Cardiac muscle cell (in vitro differentiated cells and primary cell): ENCODE measurements at regions not wholly inside any gene's neighbourhood (a gene's known extent, or its start where the extent isn't known, plus 50 kb on each side); places are given as distances from the start of the nearest gene placed in this dataset.

ENCODE experiments used
- DNase-seq, 2 donors: peaks; one replicate each; pipeline versions ENCODE4 v3.0.0 to v3.0.0-alpha.2; 2010 to 2017; ENCODE audit warnings: low read depth in 1 of 2, low spot score in 1 of 2
- H3K27ac ChIP-seq: fragments of 200-600 bp; sonication (generic); 2 replicates; pipeline ENCODE4 v1.5.1; 2016
- H3K27me3 ChIP-seq: fragments of 200-600 bp; sonication (generic); 2 replicates; pipeline ENCODE4 v1.6.0; 2016; ENCODE audit warnings: control low read depth
- H3K36me3 ChIP-seq: fragments of 200-600 bp; sonication (generic); 2 replicates; pipeline ENCODE4 v1.5.1; 2016; ENCODE audit warnings: control low read depth
- H3K4me1 ChIP-seq: fragments of 200-600 bp; sonication (generic); 2 replicates; pipeline ENCODE4 v1.8.1; 2017; ENCODE audit warnings: low read depth, mild to moderate bottlenecking, mixed run types
- H3K4me3 ChIP-seq: fragments of 200-600 bp; sonication (generic); 2 replicates; pipeline ENCODE4 v1.5.1; 2016; ENCODE audit warnings: mild to moderate bottlenecking
- H3K9me3 ChIP-seq: fragments of 200-600 bp; sonication (generic); 2 replicates; pipeline ENCODE4 v1.5.1; 2017; ENCODE audit warnings: low read depth, mild to moderate bottlenecking, control low read depth
- CTCF ChIP-seq: IDR thresholded peaks from 2 replicates; pipeline ENCODE4 v1.5.1; 2012; ENCODE audit warnings: low read depth, mild to moderate bottlenecking, low read length

GRCh38 chr20:60629206-60629605, 622.9 kb upstream of the CDH4 start:
- no peak for DNase-seq
- Histone ChIP-seq H3K9me3 (no peaks in the 10 kb centered on the region), H3K36me3 (no peaks in the 10 kb centered on the region), H3K27ac (no peak overlapping the region), H3K4me1 (no peaks in the 10 kb centered on the region), H3K4me3 (no peak overlapping the region), H3K27me3 (no peaks in the 10 kb centered on the region)
- TF ChIP-seq CTCF, result no peak

- Histone ChIP-seq H3K27me3 (no peaks in the 10 kb centered on the region), H3K36me3 (no peaks in the 10 kb centered on the region), H3K4me1 (no peaks in the 10 kb centered on the region), H3K4me3 (no peak overlapping the region), H3K9me3 (no peaks in the 10 kb centered on the region), H3K27ac (no peak overlapping the region)
- no peak for DNase-seq
- TF ChIP-seq CTCF, result no peak
Observed at GRCh38 chr20:60630609-60631008, 621.5 kb upstream of the CDH4 start.

DNA sequence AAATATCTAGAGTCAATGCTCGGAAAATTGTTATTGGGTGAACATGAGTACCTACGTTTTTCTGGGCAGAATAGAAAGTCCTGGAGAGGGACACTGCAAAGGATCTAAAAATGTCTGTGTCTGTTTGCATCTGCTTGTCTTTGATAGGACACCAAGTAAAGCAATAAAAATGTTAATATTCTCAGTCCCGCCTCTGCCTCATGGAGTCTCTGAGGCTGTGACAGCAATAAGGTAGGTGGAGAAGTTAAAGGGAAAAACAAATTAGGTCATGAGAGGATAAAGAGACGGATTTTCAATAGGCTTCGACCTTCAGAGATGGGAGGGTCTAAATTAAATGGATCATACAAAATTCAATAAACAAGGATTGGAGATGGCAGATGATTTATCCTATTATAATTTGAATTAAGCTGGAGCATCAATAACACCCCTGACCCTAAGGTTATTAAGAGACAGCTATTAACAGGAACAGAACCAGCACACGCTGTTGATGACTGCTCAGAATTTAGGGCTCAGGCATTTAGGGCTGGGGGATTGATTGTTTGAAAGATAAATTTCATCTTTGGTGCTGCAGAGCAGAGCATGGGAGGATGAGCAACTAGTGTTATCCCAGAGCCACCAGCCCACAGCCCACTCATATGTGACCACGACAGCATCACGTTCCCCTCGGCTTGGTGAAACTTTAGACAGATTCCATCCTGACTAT, 620.3 kb upstream of the CDH4 start:
- Histone ChIP-seq H3K27ac (no peak overlapping the region), H3K4me3 (no peak overlapping the region), H3K36me3 (no peaks in the 10 kb centered on the region), H3K4me1 (no peaks in the 10 kb centered on the region), H3K9me3 (no peaks in the 10 kb centered on the region), H3K27me3 (no peaks in the 10 kb centered on the region)
- DNase-seq, result no peak
- TF ChIP-seq CTCF, result no peak

- DNase-seq, result no peak
- no peak overlapping the region for H3K4me3 ChIP-seq
- no peaks in the 10 kb centered on the region for H3K4me1 ChIP-seq
- H3K27me3 ChIP-seq, result no peaks in the 10 kb centered on the region
- H3K27ac ChIP-seq, result no peak overlapping the region
- H3K36me3 ChIP-seq, result no peaks in the 10 kb centered on the region
- H3K9me3 ChIP-seq, result no peaks in the 10 kb centered on the region
- no peak for TF ChIP-seq CTCF
Observed at GRCh38 chr20:60632391-60633262, 619.4 kb upstream of the CDH4 start.

DNA sequence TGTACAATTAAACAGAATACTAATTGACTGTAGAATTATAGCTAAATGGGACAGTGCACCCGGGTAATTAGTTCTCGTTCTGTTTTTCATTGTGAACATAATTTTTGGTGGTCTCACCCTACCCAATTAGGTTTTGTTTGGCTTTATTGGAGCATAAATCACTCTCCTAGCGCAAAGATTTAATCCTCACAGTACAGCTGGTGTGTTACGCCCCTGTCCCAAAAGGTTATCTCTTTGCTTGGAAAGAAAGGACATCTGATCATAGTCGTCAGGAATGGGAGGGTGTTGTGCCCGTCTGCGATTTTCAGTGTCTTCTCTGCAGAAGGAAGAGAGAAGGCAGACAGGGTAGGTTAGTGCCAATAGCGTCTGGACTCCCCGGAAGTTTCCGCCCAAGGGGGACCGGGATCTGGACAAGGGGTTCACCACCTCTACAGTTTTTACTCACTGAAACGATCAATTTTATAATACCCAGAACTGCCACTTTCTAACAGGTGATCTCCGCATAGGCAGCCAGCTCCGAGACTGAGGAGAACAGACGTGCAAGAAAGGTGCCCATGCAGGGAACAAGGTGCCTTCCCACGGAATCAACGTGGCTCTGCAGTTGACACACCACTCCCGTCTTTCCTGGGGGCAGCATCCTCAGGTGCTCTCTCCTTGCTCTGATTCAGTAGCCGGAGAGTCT, 617.4 kb upstream of the CDH4 start:
- TF ChIP-seq CTCF, result no peak
- DNase-seq, result no peak
- H3K36me3 ChIP-seq, result no peaks in the 10 kb centered on the region

More for the DNA sequence above, 617.4 kb upstream of the CDH4 start:
- H3K9me3 ChIP-seq, result no peaks in the 10 kb centered on the region
- no peaks in the 10 kb centered on the region for H3K4me1 ChIP-seq
- H3K27me3 ChIP-seq, result no peaks in the 10 kb centered on the region
- no peak overlapping the region for H3K4me3 ChIP-seq
- H3K27ac ChIP-seq, result no peak overlapping the region
